H1 (cell line): ENCODE measurements at regions not wholly inside any gene's neighbourhood (a gene's known extent, or its start where the extent isn't known, plus 50 kb on each side); places are given as distances from the start of the nearest gene placed in this dataset.

ENCODE experiments used
- BRCA1 ChIP-seq: IDR thresholded peaks from 2 replicates; pipeline ENCODE4 v1.6.1; 2012; ENCODE audit warnings: low read depth, low read length, improper control_type of control experiment
- CHD2 ChIP-seq: IDR thresholded peaks from 2 replicates; pipeline ENCODE4 v1.6.1; 2012; ENCODE audit warnings: low read length, improper control_type of control experiment
- FOSL1 ChIP-seq: IDR thresholded peaks from 2 replicates; pipeline ENCODE4 v1.6.1; 2011; ENCODE audit warnings: mild to moderate bottlenecking, low read depth, low read length, moderate library complexity; ENCODE audit not compliant: insufficient read depth
- KDM4A ChIP-seq: IDR thresholded peaks from one replicate; pipeline ENCODE4 v1.7.1; 2012; ENCODE audit warnings: low read depth, mild to moderate bottlenecking, moderate library complexity, low read length, inconsistent platforms; ENCODE audit not compliant: severe bottlenecking

GRCh38 chr1:147820761-147821297 is 60.4 kb upstream of the GJA5 start (continued):
- TF ChIP-seq KDM4A (no peak), CHD2 (no peak), FOSL1 (no peak), BRCA1 (no peak)
